KMS-11 (cell line): ENCODE measurements at regions not wholly inside any gene's neighbourhood (a gene's known extent, or its start where the extent isn't known, plus 50 kb on each side); places are given as distances from the start of the nearest gene placed in this dataset.

Experiments
- H2AFZ ChIP-seq: fragments of 200-600 bp; sonication (generic); 2 replicates; pipeline ENCODE4 v1.6.1; 2016; ENCODE audit warnings: antibody characterized with exemption, mixed run types, low read depth
- H3K27ac ChIP-seq: fragments of 200-600 bp; sonication (generic); 2 replicates; pipeline ENCODE4 v1.6.1; 2016; ENCODE audit warnings: mild to moderate bottlenecking, mixed run types
- H3K27me3 ChIP-seq: fragments of 200-600 bp; sonication (generic); 2 replicates; pipeline ENCODE4 v1.6.1; 2017; ENCODE audit warnings: mild to moderate bottlenecking, low read depth, mixed run types, moderate library complexity; ENCODE audit not compliant: insufficient read depth
- H3K36me3 ChIP-seq: fragments of 200-600 bp; sonication (generic); 2 replicates; pipeline ENCODE4 v1.6.1; 2017; ENCODE audit warnings: mild to moderate bottlenecking, mixed run types; ENCODE audit not compliant: insufficient read depth
- H3K4me1 ChIP-seq: fragments of 200-600 bp; sonication (generic); 2 replicates; pipeline ENCODE4 v1.6.1; 2016; ENCODE audit warnings: mild to moderate bottlenecking, low read depth, mixed run types; ENCODE audit not compliant: poor library complexity, severe bottlenecking
- H3K4me2 ChIP-seq: fragments of 200-600 bp; sonication (generic); 2 replicates; pipeline ENCODE4 v1.7.0; 2016; ENCODE audit warnings: mild to moderate bottlenecking, mixed run types
- H3K4me3 ChIP-seq: fragments of 200-600 bp; sonication (generic); IDR thresholded peaks from 2 replicates; pipeline ENCODE4 v1.6.1; 2017; ENCODE audit warnings: low read depth, low read length, mixed read lengths; ENCODE audit not compliant: insufficient read depth
- H3K79me2 ChIP-seq: fragments of 200-600 bp; sonication (generic); 2 replicates; pipeline ENCODE4 v1.6.1; 2016; ENCODE audit warnings: low read depth, mixed run types; ENCODE audit not compliant: insufficient read depth
- H3K9ac ChIP-seq: fragments of 200-600 bp; sonication (generic); 2 replicates; pipeline ENCODE4 v1.6.1; 2016; ENCODE audit warnings: mild to moderate bottlenecking, mixed run types
- H4K20me1 ChIP-seq: fragments of 200-600 bp; sonication (generic); 2 replicates; pipeline ENCODE4 v1.6.1; 2016; ENCODE audit warnings: mild to moderate bottlenecking, mixed run types; ENCODE audit not compliant: insufficient read depth
- TF ChIP-seq, protein P1 (sequence below): fragments of 200-600 bp; sonication (generic); conservative IDR thresholded peaks from 2 replicates; pipeline ENCODE4 v1.6.1; 2017; ENCODE audit warnings: low read depth, mild to moderate bottlenecking, antibody characterized with exemption, low read length, moderate library complexity, mixed read lengths

DNA sequence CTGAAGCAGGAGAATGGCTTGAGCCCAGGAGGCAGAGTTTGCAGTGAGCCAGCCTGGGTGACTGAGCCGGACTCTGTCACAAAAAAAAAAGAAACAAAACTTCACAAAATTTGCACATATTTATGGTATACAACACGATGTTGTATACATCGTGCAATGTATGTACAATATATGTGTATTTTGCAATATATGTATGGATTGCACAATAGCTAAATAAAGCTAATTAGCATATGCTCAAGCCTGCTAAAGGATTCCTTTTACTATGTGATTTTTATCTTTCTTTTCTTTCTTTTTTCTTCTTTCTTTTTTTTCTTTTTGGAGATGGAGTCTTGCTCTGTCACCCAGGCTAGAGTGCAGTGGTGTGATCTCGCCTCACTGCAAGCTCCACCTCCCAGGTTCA, 368.0 kb upstream of the FAM98A start:
- no peak overlapping the region for H3K9ac ChIP-seq
- no peak overlapping the region for H3K27ac ChIP-seq
- no peak overlapping the region for H2AFZ ChIP-seq
- H4K20me1 ChIP-seq = no peaks in the 10 kb centered on the region
- no peaks in the 10 kb centered on the region for H3K4me1 ChIP-seq
- no peak overlapping the region for H3K4me2 ChIP-seq
- H3K36me3 ChIP-seq = no peaks in the 10 kb centered on the region
- no peak overlapping the region for H3K4me3 ChIP-seq
- TF ChIP-seq, protein P1, sequence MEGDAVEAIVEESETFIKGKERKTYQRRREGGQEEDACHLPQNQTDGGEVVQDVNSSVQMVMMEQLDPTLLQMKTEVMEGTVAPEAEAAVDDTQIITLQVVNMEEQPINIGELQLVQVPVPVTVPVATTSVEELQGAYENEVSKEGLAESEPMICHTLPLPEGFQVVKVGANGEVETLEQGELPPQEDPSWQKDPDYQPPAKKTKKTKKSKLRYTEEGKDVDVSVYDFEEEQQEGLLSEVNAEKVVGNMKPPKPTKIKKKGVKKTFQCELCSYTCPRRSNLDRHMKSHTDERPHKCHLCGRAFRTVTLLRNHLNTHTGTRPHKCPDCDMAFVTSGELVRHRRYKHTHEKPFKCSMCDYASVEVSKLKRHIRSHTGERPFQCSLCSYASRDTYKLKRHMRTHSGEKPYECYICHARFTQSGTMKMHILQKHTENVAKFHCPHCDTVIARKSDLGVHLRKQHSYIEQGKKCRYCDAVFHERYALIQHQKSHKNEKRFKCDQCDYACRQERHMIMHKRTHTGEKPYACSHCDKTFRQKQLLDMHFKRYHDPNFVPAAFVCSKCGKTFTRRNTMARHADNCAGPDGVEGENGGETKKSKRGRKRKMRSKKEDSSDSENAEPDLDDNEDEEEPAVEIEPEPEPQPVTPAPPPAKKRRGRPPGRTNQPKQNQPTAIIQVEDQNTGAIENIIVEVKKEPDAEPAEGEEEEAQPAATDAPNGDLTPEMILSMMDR = no peak
- no peaks in the 10 kb centered on the region for H3K79me2 ChIP-seq
- no peaks in the 10 kb centered on the region for H3K27me3 ChIP-seq

DNA sequence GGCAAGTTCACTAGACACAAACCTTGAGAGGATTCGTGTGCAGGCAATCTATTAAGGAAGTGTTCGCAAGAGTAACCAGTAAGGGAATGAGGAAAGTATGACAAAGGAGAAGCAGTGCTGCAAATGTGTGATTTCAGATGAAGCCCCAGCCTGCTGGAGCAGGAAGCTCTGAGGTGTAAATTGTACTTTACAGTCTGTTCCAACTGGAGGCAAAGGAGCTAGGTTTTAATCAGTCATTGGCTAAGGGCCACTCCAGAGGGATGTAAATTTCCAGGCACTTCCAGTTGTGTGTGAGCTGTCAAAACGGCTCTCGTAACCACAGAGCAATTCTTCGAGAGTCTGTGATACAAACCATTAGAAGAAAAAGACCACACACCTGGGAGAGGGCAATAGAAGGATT, 359.5 kb upstream of the FAM98A start:
- TF ChIP-seq, protein P1 = no peak
- no peak overlapping the region for H3K27ac ChIP-seq

DNA sequence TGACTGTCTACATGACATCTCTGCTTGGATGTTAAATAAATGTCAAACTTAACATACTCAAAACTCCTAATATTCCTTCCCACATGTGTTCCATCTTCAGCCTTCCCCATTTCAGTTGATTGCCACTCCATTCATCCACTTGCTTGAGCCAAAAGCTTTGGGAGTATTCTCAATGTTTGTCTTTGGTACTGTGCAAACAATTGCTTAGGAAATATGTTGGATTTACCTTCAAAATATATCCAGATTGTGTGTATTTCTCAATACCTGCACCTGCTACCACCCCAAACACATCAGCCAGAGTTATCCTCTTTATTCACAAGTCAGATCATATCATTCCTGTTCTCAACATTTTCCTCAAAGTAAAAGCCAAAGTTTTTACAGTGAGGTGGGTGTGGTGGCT, 350.3 kb upstream of the FAM98A start:
- no peak overlapping the region for H3K9ac ChIP-seq
- H3K27me3 ChIP-seq = no peaks in the 10 kb centered on the region
- no peaks in the 10 kb centered on the region for H3K79me2 ChIP-seq

More for the DNA sequence above, 359.5 kb upstream of the FAM98A start:
- H3K36me3 ChIP-seq = no peaks in the 10 kb centered on the region
- H2AFZ ChIP-seq = no peak overlapping the region
- H3K4me3 ChIP-seq = no peak overlapping the region
- no peaks in the 10 kb centered on the region for H3K27me3 ChIP-seq
- H4K20me1 ChIP-seq = no peaks in the 10 kb centered on the region
- no peaks in the 10 kb centered on the region for H3K4me1 ChIP-seq
- no peak overlapping the region for H3K9ac ChIP-seq
- H3K4me2 ChIP-seq = no peak overlapping the region
- no peaks in the 10 kb centered on the region for H3K79me2 ChIP-seq

DNA sequence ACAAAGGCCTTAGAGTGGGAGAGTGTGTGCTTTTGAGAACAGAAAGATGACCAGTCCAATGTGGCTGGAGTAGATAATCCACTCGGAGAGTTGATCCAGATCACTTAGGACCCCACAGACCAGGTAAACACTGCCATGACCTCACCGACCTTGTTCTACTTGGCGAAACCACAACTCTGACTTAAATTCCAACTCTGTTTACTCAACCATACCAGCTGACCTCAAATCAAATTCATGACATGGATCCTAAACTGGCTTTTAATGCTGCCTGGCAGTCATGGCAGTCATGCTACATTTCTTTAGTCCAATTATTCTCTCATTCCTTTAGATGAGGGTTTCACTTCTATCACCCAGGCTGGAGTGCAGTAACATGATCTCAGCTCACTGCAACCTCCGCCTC, 347.1 kb upstream of the FAM98A start:
- TF ChIP-seq, protein P1 = no peak
- H3K36me3 ChIP-seq = no peaks in the 10 kb centered on the region
- H3K79me2 ChIP-seq = no peaks in the 10 kb centered on the region
- no peak overlapping the region for H3K9ac ChIP-seq
- H3K4me2 ChIP-seq = no peak overlapping the region
- no peaks in the 10 kb centered on the region for H4K20me1 ChIP-seq
- H2AFZ ChIP-seq = no peak overlapping the region
- no peak overlapping the region for H3K4me3 ChIP-seq
- H3K27ac ChIP-seq = no peak overlapping the region
- no peaks in the 10 kb centered on the region for H3K27me3 ChIP-seq
- no peaks in the 10 kb centered on the region for H3K4me1 ChIP-seq

More for the DNA sequence above, 350.3 kb upstream of the FAM98A start:
- H3K27ac ChIP-seq = no peak overlapping the region
- H3K36me3 ChIP-seq = no peaks in the 10 kb centered on the region
- no peaks in the 10 kb centered on the region for H3K4me1 ChIP-seq
- TF ChIP-seq, protein P1 = no peak
- no peak overlapping the region for H3K4me3 ChIP-seq
- H2AFZ ChIP-seq = no peak overlapping the region
- no peaks in the 10 kb centered on the region for H4K20me1 ChIP-seq
- no peak overlapping the region for H3K4me2 ChIP-seq
